ELR (cell line): ENCODE measurements at regions not wholly inside any gene's neighbourhood (a gene's known extent, or its start where the extent isn't known, plus 50 kb on each side); places are given as distances from the start of the nearest gene placed in this dataset.
"Not testable (repeated sequence)": the region's sequence is repeated elsewhere in the genome, so short reads cannot be mapped to it uniquely, and the experiment has no call there.

ENCODE experiments used
- DNase-seq: peaks from one replicate; pipeline ENCODE4 v3.0.0-alpha.2; 2015; ENCODE audit warnings: low read depth

DNA sequence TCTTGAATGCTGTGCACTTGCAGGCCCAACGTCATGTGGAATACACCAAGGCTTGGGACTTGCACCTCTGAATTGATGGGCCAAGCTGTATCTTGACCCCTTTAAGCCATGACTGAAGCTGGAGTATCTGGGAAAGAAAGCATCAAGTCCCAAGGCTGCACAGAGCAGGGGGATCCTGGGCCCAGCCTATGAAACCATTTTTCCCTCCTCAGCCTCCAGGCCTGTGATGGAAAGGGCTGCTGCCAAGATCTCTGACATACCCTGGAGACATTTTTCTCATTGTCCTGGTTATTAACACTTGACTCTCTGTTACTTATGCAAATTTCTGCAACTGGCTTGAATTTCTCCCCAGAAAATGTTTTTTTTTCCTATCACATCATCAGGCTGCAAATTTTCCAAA, 174.0 kb upstream of the SNX2 start:
- DNase-seq, result no peak

DNA sequence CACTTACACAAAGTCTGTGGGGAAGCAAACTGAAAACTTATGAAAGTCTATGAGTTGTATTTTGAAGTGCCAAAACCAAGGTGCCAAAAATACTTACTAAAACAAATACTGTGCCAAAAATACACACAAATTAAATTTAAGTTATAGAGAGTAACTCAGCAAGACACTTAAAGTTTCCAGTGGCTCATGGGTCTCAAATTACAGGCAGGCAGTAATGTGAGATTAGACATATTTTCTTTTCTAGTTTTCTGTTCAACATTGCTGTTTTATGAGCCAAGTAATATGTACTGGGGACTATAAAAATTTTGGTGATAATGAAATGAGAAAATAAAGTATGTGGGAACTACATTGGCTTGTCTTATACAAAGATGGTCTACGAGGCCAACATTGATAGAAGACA, 172.2 kb upstream of the SNX2 start:
- no peak for DNase-seq

DNA sequence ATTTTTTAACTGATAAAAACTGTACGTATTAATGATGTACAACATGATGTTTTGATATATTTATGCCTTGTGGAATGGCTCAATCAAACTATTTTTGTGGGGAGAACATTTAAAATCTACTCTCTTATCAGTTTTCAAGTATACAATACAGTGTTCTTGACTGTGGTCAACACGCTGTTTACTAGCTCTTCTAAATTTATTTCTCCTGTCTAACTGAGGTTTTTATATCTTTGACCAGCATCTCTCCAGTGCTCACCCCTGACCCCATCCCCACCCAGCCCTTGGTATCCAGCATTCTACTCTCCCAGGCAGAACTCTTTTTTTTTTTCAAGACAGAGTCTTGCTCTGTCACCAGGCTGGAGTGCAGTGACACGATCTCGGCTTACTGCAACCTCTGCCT, 169.6 kb upstream of the SNX2 start:
- DNase-seq, result no peak

DNA sequence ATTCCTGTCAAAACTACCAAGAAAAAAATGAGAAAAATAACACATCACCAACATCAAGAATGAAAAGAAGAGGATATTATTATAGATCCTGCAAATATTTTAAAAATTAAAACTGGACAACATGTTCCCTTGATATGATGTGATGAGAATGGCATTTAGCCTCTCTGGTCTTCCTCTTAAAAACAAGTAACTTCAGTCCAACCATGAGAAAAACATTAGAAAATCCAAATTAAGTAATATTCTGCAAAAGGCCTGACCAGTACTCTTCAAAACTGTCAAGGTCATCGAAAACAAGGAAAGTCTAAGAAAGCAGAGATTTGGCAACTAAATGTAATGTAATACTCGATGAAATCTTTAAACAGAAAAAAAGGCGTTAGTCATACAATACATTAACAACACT, 167.1 kb upstream of the SNX2 start:
- DNase-seq, result no peak

DNA sequence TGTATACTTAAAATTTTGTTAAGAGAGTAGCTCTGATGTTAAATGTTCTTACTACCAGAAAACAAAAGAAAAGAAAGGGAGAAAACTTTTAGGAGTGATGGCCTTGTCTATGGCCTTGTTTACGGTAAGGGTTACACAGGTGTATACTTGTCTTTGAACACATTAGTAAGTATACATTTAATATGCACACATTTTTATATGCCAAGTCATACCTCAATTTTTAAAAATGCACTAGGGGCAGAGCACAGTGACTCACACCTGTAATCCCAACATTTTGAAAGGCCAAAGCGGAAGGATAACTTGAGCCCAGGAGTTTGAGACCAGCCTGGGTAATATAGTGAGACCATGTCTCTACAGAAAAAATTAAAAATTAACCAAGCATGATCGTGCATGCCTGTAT, 166.7 kb upstream of the SNX2 start:
- DNase-seq, result no peak

DNA sequence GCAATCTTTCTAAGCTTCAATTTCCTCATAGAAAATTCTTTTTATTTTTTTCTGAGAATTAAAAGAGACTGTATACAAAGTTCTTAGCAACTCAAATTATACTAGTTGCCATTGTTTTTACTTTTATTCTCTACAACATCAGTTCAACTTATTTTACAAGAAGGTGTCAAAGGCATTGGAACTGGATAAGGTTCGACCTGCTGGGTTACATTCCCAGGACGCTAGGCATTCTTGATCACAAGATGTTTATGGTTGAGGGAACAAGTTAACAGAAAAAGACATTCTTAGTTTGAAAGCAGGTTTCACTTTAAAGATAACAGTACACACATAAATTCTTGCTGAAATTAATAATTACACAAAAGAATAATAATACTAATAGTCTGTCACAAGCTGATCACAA, 163.5 kb upstream of the SNX2 start:
- no peak for DNase-seq

DNA sequence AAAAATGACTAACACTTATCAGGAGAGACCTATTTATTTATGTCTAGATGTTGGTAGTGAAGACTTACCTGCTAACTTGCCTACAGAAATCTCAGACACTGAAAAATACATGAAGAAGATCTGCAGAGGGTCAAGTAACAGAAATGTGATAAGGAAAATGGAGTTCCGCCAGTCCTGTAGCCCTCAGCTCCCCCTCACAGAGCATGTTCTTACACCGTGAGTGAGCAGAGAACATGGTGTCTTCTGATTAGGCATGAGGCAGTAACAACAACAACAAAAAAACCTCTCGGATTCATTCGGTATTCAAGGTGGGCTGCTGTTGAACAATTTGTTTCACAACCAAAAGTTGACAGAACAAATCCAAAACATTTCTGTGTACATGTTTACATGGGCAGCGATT, 162.0 kb upstream of the SNX2 start:
- no peak for DNase-seq

DNA sequence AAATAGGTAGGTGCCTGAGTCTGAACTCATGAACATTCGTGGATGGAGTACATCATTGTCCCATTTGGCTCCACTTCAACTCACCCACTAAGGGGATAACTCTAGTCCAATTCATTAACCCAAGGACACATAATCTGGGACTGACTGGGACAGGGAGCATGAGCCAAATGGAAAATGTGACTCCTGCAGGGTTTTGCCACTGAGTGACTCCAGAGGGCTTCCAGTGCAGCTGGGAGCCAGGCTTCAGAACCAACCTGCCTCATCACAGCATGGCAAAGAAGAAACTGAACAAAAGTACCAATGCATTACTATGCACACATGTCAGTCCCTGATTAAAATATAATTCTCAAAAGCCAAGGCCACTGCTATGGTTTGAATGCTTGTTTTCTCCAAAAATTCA, 159.7 kb upstream of the SNX2 start:
- no peak for DNase-seq

DNA sequence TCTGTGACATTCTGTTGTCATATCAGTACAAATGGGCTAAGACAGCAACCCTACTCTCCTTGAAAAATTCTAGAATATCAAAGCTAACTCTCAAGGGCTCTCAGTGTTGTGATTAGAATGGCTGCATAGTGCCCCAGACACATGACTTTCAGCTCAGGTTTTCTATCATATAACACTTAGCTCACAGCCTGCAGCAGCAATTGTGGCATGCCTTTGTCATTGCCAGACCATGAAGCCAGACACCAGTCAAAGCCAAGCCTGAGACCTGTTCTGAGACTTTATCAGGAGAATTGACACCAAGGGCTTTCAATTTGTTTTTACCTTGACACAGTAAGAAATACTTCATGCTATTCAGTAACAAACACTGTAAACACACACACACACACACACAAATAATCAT, 159.0 kb upstream of the SNX2 start:
- no peak for DNase-seq

DNA sequence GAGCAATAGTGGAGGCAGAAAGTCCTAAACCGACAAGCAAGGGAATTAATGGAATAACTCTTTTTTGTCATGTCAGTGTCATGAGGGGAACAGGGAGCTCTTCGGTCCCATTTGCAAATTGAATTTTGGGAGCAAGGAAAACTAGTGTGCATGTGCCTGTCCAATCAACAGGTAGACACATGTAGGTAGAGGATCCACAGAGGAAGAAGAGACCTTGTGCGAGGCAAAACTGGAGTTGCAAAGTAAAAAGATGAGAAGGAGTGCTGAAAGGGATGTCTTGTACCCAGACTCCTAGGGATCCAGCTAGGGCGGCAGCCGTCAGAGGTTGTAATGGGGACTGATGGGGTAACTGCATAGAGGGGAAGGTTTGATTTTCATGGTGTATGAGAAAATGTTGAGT, 156.8 kb upstream of the SNX2 start:
- DNase-seq, result not testable (repeated sequence)

DNA sequence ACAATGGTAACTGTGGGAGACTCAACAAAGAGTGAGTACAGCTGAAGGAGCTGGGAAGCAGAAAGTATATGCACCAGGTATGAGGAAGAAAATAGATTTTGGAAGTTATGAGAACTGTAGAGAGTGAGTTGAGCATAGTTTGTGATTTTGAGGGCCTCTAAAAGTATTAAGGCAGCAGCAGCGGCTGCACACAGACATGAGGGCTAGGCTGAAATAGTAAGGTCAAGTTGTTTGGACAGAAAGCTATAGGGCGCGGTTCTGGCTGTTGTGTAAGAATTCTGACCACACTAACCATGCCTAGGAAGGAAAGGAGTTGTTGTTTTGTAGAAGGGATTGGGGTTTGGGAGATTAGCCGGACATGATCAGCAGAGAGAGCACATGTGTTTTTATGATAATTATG, 154.1 kb upstream of the SNX2 start:
- DNase-seq, result not testable (repeated sequence)

DNA sequence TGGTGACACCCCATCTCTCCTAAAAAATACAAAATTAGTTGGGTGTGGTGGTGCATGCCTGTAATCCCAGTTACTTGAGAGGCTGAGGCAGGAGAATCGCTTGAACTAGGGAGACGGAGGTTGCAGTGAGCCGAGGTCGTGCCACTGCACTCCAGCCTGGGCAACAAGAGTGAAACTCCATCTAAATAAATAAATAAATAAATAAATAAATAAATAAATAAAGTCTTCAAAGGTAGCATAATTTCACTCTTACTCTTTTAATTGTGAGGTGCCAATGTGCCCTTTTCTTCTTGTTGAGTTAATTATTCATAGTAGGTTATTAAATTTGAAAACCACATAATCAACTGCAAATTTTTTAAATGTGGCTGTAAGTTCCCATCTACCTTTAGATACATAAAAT, 146.2 kb upstream of the SNX2 start:
- not testable (repeated sequence) for DNase-seq

DNA sequence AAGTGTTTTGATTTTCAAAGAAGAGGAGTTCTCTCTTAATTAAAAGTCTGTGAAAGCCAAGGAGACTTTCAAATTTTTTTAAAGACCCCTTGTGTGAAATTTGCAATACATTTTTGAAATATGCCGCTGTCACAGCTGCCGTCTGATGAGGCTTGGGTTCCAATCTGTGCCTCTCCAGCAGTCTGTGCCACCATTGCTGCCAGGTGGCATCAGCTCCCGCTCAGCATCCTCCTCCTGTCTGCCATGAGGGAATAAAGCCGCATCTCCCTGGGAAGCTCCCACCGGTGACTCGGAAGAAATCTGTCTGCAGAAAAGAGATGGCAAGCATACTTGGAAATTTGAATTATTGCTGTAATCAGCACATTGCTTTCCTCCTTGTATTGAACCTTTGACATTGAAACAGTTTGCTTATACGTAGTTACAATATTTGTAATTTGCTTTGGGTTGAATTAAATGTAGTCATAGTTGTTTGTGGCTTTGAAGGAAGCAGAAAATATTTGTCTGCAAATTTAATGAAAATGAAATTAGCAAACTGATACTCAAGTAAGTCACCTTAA, 145.7 kb upstream of the SNX2 start:
- no peak for DNase-seq

DNA sequence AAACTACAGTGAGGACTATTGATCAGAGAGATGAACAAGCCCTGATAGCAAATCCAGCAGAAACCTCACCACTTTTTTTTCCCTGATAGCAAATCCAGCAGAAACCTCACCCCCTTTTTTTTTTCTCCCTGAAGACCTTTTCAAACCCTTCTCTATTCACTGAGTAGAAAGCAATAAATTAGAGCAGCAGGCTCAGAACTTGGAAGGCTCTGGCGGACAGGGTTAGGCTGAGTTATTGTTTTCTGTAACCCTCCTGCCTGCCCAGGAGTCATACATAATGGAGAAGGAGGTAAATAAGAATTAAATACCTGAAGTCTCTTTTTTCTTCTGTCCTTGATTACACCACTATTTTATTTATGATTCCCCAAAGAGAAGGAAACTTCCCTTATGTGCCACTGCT, 136.3 kb upstream of the SNX2 start:
- DNase-seq, result no peak

DNA sequence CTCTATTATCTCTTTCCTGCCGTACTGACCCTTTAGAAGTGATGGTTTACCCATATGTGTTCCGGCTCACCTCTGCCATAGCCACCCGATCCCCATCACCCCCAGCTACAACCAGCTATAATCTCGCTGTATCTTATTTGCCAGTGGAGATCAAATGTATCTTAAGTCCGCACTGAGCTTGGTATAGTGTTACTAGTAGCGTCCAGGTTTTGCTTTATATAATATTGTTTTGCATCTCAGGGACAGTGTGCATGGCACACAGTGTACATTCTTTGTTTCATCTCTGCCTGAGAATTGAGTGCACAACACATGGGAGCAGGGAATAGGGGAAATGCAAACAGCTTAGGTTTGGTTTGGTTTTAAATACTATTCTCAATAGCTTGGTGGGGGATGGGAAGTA, 135.8 kb upstream of the SNX2 start:
- no peak for DNase-seq

DNA sequence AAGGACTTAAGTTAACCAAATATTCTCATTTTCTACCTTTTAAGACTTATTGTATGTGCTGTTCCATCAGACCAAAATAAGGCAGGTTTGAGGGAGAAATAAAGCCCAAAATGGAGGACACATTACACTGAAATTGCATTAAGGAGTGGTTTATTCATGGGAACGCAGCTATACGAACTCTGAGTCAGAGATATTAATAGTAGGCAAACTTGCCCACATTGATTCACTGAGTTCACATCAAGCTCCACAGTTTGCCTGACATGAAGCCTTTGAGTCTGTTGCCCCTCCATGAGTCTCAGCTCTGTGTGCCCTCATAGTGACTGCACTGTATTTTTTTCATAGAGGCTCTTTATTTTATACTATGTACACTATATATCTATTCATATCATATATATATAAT, 135.0 kb upstream of the SNX2 start:
- peak; percentile 2 for DNase-seq

DNA sequence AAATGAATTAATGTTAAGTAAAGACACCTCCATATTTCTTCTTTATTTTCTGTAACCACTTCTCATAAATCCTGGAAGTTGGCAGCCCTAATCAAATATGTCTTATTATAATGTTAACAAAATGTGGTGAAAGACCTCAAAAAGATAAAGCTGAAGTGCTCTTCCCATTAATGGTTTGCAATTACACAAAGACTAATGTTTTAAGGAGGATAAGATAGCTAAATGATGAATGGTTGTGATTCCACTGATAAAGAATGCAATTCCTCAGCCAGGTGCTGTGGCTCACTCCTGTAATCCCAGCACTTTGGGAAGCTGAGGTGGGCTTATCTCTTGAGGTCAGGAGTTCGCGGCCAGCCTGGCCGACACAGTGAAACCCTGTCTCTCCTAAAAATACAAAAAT, 125.8 kb upstream of the SNX2 start:
- DNase-seq, result no peak

DNA sequence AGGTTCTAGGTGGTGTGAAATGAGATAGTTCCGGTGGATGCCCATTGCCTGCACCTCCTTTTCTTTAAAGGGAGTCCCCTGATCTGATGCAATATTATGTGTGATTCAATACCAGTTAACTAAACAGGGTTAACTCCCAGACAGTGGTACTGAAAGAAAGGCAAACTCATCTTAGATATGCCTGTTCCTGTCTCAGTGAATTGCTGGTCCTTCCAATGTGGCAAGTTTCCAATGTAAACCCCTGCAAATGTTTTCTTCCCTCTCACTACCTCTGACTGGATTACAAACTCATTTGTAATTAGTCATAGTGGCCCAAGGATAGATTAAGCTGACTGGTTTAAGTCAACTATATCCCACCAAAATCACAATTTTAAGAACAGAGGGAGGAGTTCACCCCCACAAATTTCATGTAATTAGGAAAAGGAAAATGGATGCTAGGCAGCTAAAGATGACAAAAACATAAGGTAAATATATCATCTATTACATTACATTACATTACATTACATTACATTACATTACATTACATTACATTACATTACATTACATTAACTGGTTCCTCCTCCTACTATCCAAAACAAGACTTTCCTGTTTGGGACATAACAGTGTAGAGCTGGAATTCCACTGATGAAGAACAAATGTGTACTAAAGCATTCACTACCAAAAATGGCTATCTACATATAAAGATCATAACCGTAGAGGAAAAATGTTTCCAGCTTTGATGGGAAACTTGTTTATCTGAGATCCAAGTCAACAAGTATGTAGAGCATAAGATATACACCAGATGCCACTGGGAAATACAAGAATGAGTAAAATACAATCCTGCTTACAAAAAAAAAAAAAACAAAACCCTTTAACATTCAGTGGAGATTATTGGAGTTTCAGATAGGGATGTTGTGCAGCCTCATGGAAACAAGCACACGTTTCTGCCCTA, 121.5 kb upstream of the SNX2 start:
- no peak for DNase-seq

DNA sequence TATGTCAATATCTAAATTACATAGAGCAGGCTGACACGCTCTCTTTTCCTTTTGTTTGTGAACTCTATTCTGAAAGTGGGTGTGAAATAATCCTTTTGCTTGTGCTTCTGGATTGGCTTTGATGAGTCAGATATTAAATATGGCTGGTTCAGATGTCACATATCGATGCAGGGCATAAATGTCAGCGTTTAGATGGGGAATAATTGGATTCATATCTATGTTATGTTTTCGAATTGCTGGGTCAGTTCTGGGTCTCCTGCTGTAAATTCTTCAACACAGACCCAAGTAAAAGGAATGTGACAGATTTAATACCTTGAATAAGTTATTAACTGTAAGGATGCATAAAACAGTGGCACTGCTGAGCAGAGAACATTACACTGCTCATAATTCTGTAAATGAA, 118.7 kb upstream of the SNX2 start:
- peak; percentile 7 for DNase-seq

DNA sequence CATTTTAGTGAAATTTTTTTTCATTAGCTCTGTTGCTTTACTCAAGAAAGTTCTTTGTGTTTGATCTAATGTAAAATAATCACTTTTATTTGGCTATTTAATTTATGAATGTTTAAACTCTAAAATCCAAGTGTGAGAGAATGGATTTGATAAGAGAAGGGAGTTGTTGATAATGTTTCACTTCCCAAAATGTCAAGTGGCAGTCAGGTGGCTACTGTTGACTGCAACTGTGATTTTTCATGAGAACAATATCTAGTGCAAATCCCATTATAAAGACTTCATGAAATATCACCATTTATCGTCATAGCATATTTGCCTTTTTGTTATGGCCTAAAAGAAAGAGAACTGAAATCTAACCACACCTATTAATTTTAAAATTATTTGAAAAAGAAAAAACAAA, 118.3 kb upstream of the SNX2 start:
- no peak for DNase-seq

DNA sequence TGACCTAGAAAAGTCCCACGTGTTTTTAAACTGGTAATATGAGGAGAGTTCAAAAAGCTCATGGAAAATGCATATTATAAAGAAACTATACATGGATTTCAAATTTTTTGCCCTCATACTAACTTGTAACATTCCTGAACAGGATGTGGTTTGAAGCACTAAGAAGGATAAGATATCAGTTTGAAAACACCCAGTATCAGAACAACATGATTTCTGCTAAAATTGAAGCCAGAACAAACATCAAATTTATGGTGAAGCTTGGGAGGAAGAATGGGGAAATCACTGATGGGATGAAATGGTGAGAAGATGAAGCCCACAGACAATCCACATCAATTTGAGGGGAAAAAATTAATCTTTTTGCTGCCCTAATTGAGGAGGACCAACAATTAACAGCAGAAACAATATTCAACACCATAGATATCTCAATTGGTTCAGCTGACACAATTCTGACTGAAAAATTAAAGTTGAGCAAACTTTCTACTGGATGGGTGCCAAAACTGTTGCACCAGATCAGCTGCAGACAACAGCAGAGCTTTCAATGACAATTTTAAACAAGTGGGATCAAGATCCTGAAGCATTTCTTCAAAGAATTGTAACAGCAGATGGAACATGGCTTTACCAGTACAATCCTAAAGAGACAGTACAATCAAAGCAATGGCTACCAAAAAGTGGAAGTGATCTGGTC, 113.2 kb upstream of the SNX2 start:
- no peak for DNase-seq

DNA sequence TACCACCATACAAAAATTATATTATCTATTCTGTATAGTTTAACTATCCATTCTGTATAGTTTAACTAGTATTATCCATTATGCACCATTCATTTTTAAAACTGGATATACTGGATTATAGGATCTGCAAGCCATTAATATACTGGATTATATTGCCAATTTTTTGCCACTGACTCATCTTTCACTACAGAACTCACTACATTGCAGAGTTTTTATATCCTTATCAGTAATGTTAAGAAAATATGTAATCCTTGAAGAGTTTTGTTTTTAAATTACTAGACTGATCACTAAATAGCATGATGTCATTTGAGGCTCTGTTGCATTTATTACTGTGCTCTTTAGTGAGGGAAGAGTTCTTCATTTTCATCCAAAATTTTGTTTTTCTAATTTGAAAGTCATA, 109.8 kb upstream of the SNX2 start:
- no peak for DNase-seq

DNA sequence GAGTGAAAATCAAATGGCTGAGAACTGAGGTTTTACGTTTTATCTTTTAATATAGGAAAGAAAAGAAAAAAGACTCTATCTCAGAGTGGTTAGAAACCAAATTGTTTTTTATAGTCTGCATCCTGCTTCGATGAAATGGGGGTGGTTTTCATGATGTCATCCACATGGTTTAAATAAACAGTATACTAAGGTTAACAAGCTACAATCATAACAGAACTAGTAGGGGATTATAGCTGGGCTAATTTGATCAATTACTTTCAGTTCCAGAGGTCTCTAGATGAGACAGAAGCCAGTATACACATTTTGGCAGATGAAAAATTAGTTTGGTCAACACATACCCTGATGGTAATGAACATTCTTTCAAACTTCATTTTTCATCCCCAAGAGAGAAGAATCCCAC, 106.3 kb upstream of the SNX2 start:
- DNase-seq, result no peak
